PC-9 (cell line): ENCODE measurements at regions not wholly inside any gene's neighbourhood (a gene's known extent, or its start where the extent isn't known, plus 50 kb on each side); places are given as distances from the start of the nearest gene placed in this dataset.

Source experiments
- EZH2 ChIP-seq: fragments of 200-600 bp; sonication (generic); IDR thresholded peaks from 2 replicates; pipeline ENCODE4 v1.8.0; 2017; ENCODE audit warnings: antibody characterized with exemption, low read depth
- TF ChIP-seq, protein P1 (sequence below): fragments of 200-600 bp; sonication (generic); conservative IDR thresholded peaks from 2 replicates; pipeline ENCODE4 v1.6.1; 2017; ENCODE audit warnings: mixed run types, antibody characterized with exemption, mild to moderate bottlenecking, moderate library complexity

DNA sequence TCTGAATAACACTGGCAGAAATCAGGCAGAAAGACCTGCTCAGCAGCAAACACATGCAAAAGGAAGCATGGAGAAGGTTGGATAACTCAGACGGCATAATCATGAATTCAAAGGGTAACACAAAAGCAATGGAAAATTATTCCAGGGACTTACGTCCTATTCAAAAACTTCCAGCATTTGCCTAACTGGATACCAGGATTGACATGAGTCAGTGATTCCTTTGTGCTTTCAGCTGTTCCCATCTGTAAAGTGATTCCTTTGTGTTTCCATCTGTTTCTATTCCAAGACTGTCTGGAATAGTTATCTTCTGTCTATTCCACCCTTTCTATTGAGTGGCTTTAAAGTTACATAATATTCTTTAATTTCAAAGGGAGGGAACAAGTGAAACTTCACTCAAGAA, 1361.7 kb upstream of the CDH9 start:
- TF ChIP-seq, protein P1, sequence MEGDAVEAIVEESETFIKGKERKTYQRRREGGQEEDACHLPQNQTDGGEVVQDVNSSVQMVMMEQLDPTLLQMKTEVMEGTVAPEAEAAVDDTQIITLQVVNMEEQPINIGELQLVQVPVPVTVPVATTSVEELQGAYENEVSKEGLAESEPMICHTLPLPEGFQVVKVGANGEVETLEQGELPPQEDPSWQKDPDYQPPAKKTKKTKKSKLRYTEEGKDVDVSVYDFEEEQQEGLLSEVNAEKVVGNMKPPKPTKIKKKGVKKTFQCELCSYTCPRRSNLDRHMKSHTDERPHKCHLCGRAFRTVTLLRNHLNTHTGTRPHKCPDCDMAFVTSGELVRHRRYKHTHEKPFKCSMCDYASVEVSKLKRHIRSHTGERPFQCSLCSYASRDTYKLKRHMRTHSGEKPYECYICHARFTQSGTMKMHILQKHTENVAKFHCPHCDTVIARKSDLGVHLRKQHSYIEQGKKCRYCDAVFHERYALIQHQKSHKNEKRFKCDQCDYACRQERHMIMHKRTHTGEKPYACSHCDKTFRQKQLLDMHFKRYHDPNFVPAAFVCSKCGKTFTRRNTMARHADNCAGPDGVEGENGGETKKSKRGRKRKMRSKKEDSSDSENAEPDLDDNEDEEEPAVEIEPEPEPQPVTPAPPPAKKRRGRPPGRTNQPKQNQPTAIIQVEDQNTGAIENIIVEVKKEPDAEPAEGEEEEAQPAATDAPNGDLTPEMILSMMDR, result no peak
- no peak for TF ChIP-seq EZH2
